Activated T-cell treated with anti-CD3 and anti-CD28 coated beads for 1 hour (primary cell): ENCODE measurements at regions not wholly inside any gene's neighbourhood (a gene's known extent, or its start where the extent isn't known, plus 50 kb on each side); places are given as distances from the start of the nearest gene placed in this dataset.

Experiments
- DNase-seq: peaks from one replicate; pipeline ENCODE4 v3.0.0-alpha.2; 2020; ENCODE audit warnings: low read depth

- no peak for DNase-seq
These were observed 66.1 kb downstream of the LEPR start for GRCh38 chr1:65486613-65487012.

- no peak for DNase-seq
These were observed 69.0 kb downstream of the LEPR start for GRCh38 chr1:65489481-65489880.

- DNase-seq: no peak
These were observed 70.0 kb downstream of the LEPR start for GRCh38 chr1:65490231-65491009.

GRCh38 chr1:65491472-65491871 lies 71.0 kb downstream of the LEPR start:
- DNase-seq: no peak

- DNase-seq: no peak
These were observed 73.3 kb downstream of the LEPR start for GRCh38 chr1:65493802-65494201.

GRCh38 chr1:65494671-65495070 lies 74.2 kb downstream of the LEPR start:
- DNase-seq: no peak

GRCh38 chr1:65495137-65495536 lies 74.7 kb downstream of the LEPR start:
- DNase-seq: no peak

GRCh38 chr1:65497256-65497830 lies 76.9 kb downstream of the LEPR start:
- no peak for DNase-seq

GRCh38 chr1:65503427-65503826 lies 83.0 kb downstream of the LEPR start:
- DNase-seq: no peak

GRCh38 chr1:65504263-65504662 lies 83.8 kb downstream of the LEPR start:
- no peak for DNase-seq

GRCh38 chr1:65505547-65506300 lies 85.3 kb downstream of the LEPR start:
- no peak for DNase-seq

- no peak for DNase-seq
These were observed 87.6 kb downstream of the LEPR start for GRCh38 chr1:65508051-65508450.

GRCh38 chr1:65509912-65510680 lies 89.6 kb downstream of the LEPR start:
- DNase-seq: no peak

GRCh38 chr1:65510961-65511360 lies 90.5 kb downstream of the LEPR start:
- no peak for DNase-seq

GRCh38 chr1:65512383-65512782 lies 91.9 kb downstream of the LEPR start:
- DNase-seq: no peak

- no peak for DNase-seq
These were observed 92.7 kb downstream of the LEPR start for GRCh38 chr1:65512967-65513780.

GRCh38 chr1:65514041-65514440 lies 93.6 kb downstream of the LEPR start:
- DNase-seq: no peak

GRCh38 chr1:65524931-65525265 lies 104.4 kb downstream of the LEPR start:
- DNase-seq: no peak

- DNase-seq: no peak
These were observed 105.0 kb downstream of the LEPR start for GRCh38 chr1:65525266-65526048.

- no peak for DNase-seq
These were observed 105.6 kb downstream of the LEPR start for GRCh38 chr1:65526049-65526556.

- DNase-seq: no peak
These were observed 106.7 kb downstream of the LEPR start for GRCh38 chr1:65527190-65527589.
